SU-DHL-6 (cell line): ENCODE measurements at regions not wholly inside any gene's neighbourhood (a gene's known extent, or its start where the extent isn't known, plus 50 kb on each side); places are given as distances from the start of the nearest gene placed in this dataset.

Source experiments
- CTCF ChIP-seq: fragments of 200-600 bp; sonication (generic); IDR thresholded peaks from one replicate; pipeline ENCODE4 v1.5.1; 2017; ENCODE audit warnings: antibody characterized with exemption, mild to moderate bottlenecking, low read length, moderate library complexity; ENCODE audit not compliant: insufficient read depth, poor library complexity, severe bottlenecking
- EZH2phosphoT487 ChIP-seq: fragments of 200-600 bp; sonication (generic), shearing (Covaris generic); conservative IDR thresholded peaks from 2 replicates; pipeline ENCODE4 v1.6.1; 2018; ENCODE audit warnings: mild to moderate bottlenecking, antibody characterized with exemption, low read length, moderate library complexity, mixed read lengths

GRCh38 chr5:58009754-58010153, 450.1 kb downstream of the PLK2 start:
- no peak for TF ChIP-seq CTCF
- TF ChIP-seq EZH2phosphoT487: no peak
